ENCODE measurements at regions not wholly inside any gene's neighbourhood (a gene's known extent, or its start where the extent isn't known, plus 50 kb on each side); places are given as distances from the start of the nearest gene placed in this dataset.

DNA sequence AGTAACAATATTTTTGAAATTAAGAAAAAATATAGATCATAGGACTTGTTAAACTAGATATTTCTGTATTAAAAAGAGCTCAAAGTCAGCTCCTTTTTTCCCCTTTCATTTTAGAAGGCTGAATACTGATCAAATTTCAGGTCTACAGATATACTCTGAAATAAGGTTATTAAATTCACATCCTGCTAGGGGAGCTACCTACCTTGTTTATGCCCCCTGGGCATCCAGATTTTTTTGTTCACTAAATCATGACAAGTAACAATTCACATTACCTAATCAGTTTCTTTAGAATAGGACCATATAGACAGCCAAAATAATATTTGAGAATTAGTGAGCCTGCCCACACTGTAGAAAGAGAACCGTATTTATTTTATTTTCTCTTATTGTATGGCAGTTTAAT, 276.2 kb downstream of the USP25 start:
- H3K27me3 ChIP-seq = no peaks in the 10 kb centered on the region
- no peaks in the 10 kb centered on the region for H3K36me3 ChIP-seq
- no peak overlapping the region for H3K27ac ChIP-seq
- TF ChIP-seq, protein P1, sequence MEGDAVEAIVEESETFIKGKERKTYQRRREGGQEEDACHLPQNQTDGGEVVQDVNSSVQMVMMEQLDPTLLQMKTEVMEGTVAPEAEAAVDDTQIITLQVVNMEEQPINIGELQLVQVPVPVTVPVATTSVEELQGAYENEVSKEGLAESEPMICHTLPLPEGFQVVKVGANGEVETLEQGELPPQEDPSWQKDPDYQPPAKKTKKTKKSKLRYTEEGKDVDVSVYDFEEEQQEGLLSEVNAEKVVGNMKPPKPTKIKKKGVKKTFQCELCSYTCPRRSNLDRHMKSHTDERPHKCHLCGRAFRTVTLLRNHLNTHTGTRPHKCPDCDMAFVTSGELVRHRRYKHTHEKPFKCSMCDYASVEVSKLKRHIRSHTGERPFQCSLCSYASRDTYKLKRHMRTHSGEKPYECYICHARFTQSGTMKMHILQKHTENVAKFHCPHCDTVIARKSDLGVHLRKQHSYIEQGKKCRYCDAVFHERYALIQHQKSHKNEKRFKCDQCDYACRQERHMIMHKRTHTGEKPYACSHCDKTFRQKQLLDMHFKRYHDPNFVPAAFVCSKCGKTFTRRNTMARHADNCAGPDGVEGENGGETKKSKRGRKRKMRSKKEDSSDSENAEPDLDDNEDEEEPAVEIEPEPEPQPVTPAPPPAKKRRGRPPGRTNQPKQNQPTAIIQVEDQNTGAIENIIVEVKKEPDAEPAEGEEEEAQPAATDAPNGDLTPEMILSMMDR (IDR thresholded peaks at IDR 0.05 in 4 of 5, conservative IDR thresholded peaks at IDR 0.05 in 1 of 5) = no peak
- no peaks in the 10 kb centered on the region for H3K9me3 ChIP-seq
- no peak overlapping the region for H3K4me3 ChIP-seq
- in situ Hi-C loops (cut with MboI; ENCODE audit: low sequenced_read_pairs in 4 of 4) = no loop called here
- DNase-seq (no peak), ATAC-seq (no peak)
- no peaks in the 10 kb centered on the region for H3K4me1 ChIP-seq
- intact Hi-C loops (cut with DNase I; ENCODE audit: low total_unique reads) = no loop called here

DNA sequence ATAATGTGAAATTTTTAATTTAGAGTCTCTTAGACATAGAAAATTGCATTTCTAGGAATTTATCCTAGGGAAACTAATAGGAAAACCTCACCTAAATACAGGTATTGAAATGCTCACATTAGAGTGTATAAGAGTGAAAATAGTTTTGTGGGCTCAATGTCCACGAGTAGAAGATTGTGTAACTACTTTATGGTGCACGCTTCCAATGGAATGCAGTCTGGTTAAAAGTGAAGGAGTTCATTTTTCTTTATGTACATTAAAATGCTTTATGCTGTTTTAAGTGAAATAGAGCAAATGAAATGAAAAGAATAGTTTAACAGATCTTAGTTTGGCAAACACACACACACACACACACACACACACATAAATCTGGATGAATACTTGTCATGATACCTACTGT, 278.2 kb downstream of the USP25 start:
- H3K4me3 ChIP-seq = no peak overlapping the region
- in situ Hi-C loops (cut with MboI; ENCODE audit: low sequenced_read_pairs in 4 of 4) = no loop called here
- no peaks in the 10 kb centered on the region for H3K9me3 ChIP-seq
- intact Hi-C loops (cut with DNase I; ENCODE audit: low total_unique reads) = no loop called here
- TF ChIP-seq POLR2A (IDR thresholded peaks at IDR 0.05) = no peak
- TF ChIP-seq, protein P1 (IDR thresholded peaks at IDR 0.05 in 4 of 5, conservative IDR thresholded peaks at IDR 0.05 in 1 of 5) = no peak
- no peak for ATAC-seq
- no peak overlapping the region for H3K27ac ChIP-seq
- no peaks in the 10 kb centered on the region for H3K27me3 ChIP-seq
- no peaks in the 10 kb centered on the region for H3K36me3 ChIP-seq
- no peak for DNase-seq
- H3K4me1 ChIP-seq = no peaks in the 10 kb centered on the region

DNA sequence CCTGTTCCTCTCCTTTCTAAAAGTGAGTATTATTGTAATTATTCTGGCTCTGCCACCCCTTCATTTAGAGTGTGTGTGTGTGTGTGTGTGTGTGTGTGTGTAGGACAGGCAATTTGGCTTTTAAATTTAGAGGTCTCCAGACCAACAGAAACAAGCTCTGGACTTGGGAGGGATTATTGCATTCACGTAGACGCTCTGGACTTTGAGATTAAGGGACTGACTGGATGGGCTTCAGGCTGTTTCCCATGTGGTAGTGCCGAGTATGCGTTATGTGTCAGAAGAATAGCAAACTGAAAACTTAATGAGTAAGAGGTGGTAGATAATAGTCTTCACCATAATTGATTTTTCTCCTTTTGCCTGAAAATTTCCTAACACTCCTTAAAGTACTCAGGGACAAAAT, 281.9 kb downstream of the USP25 start:
- in situ Hi-C loops (cut with MboI; ENCODE audit: low sequenced_read_pairs in 4 of 4) = no loop called here

DNA sequence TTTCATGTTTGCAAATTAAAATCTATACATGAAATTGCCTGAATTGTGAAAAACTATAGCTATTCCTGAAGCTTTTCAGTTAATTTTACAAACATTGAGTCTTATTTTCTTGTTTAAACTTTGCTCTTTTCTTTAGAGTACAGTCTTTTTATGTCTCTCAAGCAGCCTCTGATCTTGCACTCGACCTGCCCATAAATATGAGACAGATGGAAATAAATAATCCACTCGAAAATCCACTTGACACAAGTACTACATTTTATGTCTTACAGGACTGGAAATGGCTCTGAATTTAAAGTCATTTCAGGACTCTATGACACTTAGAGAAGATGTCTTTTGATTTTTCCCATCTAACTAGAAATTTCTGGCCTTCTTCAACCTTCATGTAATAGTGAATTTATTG, 283.8 kb downstream of the USP25 start:
- Histone ChIP-seq H3K27ac (no peak overlapping the region), H3K27me3 (no peaks in the 10 kb centered on the region), H3K36me3 (no peaks in the 10 kb centered on the region), H3K9me3 (no peaks in the 10 kb centered on the region), H3K4me3 (no peak overlapping the region), H3K4me1 (no peaks in the 10 kb centered on the region)
- intact Hi-C loops (cut with DNase I; ENCODE audit: low total_unique reads) = no loop called here
- ATAC-seq (no peak), DNase-seq (no peak)
- in situ Hi-C loops (cut with MboI; ENCODE audit: low sequenced_read_pairs in 4 of 4) = no loop called here
- TF ChIP-seq POLR2A (IDR thresholded peaks at IDR 0.05) = no peak
- TF ChIP-seq, protein P1 (IDR thresholded peaks at IDR 0.05 in 4 of 5, conservative IDR thresholded peaks at IDR 0.05 in 1 of 5) = no peak

More for the DNA sequence above, 281.9 kb downstream of the USP25 start:
- Histone ChIP-seq H3K4me3 (no peak overlapping the region), H3K27me3 (no peaks in the 10 kb centered on the region), H3K36me3 (no peaks in the 10 kb centered on the region), H3K9me3 (no peaks in the 10 kb centered on the region), H3K4me1 (no peaks in the 10 kb centered on the region), H3K27ac (no peak overlapping the region)
- ATAC-seq = no peak
- no peak for DNase-seq
- intact Hi-C loops (cut with DNase I; ENCODE audit: low total_unique reads) = no loop called here
- TF ChIP-seq, protein P1 (IDR thresholded peaks at IDR 0.05 in 4 of 5, conservative IDR thresholded peaks at IDR 0.05 in 1 of 5) = no peak
- no peak for TF ChIP-seq POLR2A (IDR thresholded peaks at IDR 0.05)

DNA sequence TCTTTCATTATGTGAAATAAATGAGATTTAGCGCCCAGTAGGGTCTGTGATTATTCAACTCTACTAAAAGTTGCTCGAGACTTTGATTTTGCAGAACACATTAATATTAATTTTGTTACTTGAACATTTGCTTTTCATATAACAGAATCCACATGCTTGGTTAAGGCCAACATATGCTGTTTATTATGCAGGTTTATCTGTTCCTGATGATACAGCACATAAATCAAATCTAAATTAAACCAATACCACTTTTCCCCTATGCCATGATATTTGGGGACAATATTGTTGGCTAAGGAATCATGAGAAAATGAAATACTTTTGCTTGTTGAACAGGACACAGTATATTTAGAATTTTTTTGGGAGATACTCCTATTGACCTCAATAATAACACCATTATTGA, 291.1 kb downstream of the USP25 start:
- DNase-seq (no peak), ATAC-seq (no peak)
- in situ Hi-C loops (cut with MboI; ENCODE audit: low sequenced_read_pairs in 4 of 4) = no loop called here
- Histone ChIP-seq H3K4me3 (no peak overlapping the region), H3K27me3 (no peaks in the 10 kb centered on the region), H3K9me3 (no peaks in the 10 kb centered on the region), H3K36me3 (no peaks in the 10 kb centered on the region), H3K27ac (no peak overlapping the region), H3K4me1 (no peaks in the 10 kb centered on the region)
- intact Hi-C loops (cut with DNase I; ENCODE audit: low total_unique reads) = no loop called here
- no peak for TF ChIP-seq POLR2A (IDR thresholded peaks at IDR 0.05)
- TF ChIP-seq, protein P1 (IDR thresholded peaks at IDR 0.05 in 4 of 5, conservative IDR thresholded peaks at IDR 0.05 in 1 of 5) = no peak

Data from gastrocnemius medialis (tissue), 4 donors.